SU-DHL-6 (cell line): ENCODE measurements at regions not wholly inside any gene's neighbourhood (a gene's known extent, or its start where the extent isn't known, plus 50 kb on each side); places are given as distances from the start of the nearest gene placed in this dataset.

Experiments used
- H2AFZ ChIP-seq: fragments of 200-600 bp; sonication (generic); 2 replicates; pipeline ENCODE4 v1.6.1; 2014; ENCODE audit warnings: low read depth, mild to moderate bottlenecking, moderate library complexity, mixed read lengths, antibody characterized with exemption, low read length; ENCODE audit not compliant: severe bottlenecking
- H3F3A ChIP-seq: fragments of 200-600 bp; shearing (Covaris generic); 2 replicates; pipeline ENCODE4 v1.6.0; 2016; ENCODE audit warnings: antibody characterized with exemption, mild to moderate bottlenecking; ENCODE audit not compliant: insufficient read depth
- H3K27ac ChIP-seq: fragments of 200-600 bp; sonication (generic); 2 replicates; pipeline ENCODE4 v1.5.1; 2016; ENCODE audit warnings: low read depth, mild to moderate bottlenecking, low read length, moderate library complexity, mixed read lengths
- H3K27me3 ChIP-seq: fragments of 200-600 bp; sonication (generic), shearing (Covaris generic); 2 replicates; pipeline ENCODE4 v1.6.0; 2014; ENCODE audit warnings: mild to moderate bottlenecking, low read length
- H3K36me3 ChIP-seq: fragments of 200-600 bp; sonication (generic); 2 replicates; pipeline ENCODE4 v1.6.1; 2014; ENCODE audit warnings: mild to moderate bottlenecking, low read length, mixed read lengths
- H3K4me2 ChIP-seq: fragments of 300-600, 200-600 bp; shearing (Covaris generic), sonication (generic); 2 replicates; pipeline ENCODE4 v1.6.0; 2014; ENCODE audit warnings: low read length, low read depth, mild to moderate bottlenecking; ENCODE audit not compliant: poor library complexity, severe bottlenecking
- H3K4me3 ChIP-seq: fragments of 200-600 bp; sonication (generic); 2 replicates; pipeline ENCODE4 v1.5.1; 2014; ENCODE audit warnings: antibody characterized with exemption, low read length, mild to moderate bottlenecking, mixed read lengths; ENCODE audit not compliant: insufficient read depth, poor library complexity, severe bottlenecking
- H3K79me2 ChIP-seq: fragments of 200-600 bp; sonication (generic); 2 replicates; pipeline ENCODE4 v1.6.1; 2014; ENCODE audit warnings: mild to moderate bottlenecking, low read length, moderate library complexity; ENCODE audit not compliant: insufficient read depth
- H3K9ac ChIP-seq: fragments of 200-600 bp; sonication (generic); 2 replicates; pipeline ENCODE4 v1.7.0; 2014; ENCODE audit warnings: mild to moderate bottlenecking, low read length
- H3K9me2 ChIP-seq: fragments of 200-600 bp; sonication (generic); replicated peaks from 2 replicates; pipeline ENCODE4 v1.6.1; 2014; ENCODE audit warnings: low read length; ENCODE audit not compliant: insufficient read depth
- H3K9me3 ChIP-seq: fragments of 200-600 bp; sonication (generic); 2 replicates; pipeline ENCODE4 v1.6.1; 2014; ENCODE audit warnings: low read length, mixed read lengths; ENCODE audit not compliant: insufficient read depth
- H4K20me1 ChIP-seq: fragments of 200-600 bp; sonication (generic); 2 replicates; pipeline ENCODE4 v1.6.1; 2014; ENCODE audit warnings: low read depth, mild to moderate bottlenecking, antibody characterized with exemption, low read length, moderate library complexity, mixed read lengths
- CTCF ChIP-seq: fragments of 200-600 bp; sonication (generic); IDR thresholded peaks from one replicate; pipeline ENCODE4 v1.5.1; 2017; ENCODE audit warnings: antibody characterized with exemption, mild to moderate bottlenecking, low read length, moderate library complexity; ENCODE audit not compliant: insufficient read depth, poor library complexity, severe bottlenecking
- EZH2phosphoT487 ChIP-seq: fragments of 200-600 bp; sonication (generic), shearing (Covaris generic); conservative IDR thresholded peaks from 2 replicates; pipeline ENCODE4 v1.6.1; 2018; ENCODE audit warnings: mild to moderate bottlenecking, antibody characterized with exemption, low read length, moderate library complexity, mixed read lengths

DNA sequence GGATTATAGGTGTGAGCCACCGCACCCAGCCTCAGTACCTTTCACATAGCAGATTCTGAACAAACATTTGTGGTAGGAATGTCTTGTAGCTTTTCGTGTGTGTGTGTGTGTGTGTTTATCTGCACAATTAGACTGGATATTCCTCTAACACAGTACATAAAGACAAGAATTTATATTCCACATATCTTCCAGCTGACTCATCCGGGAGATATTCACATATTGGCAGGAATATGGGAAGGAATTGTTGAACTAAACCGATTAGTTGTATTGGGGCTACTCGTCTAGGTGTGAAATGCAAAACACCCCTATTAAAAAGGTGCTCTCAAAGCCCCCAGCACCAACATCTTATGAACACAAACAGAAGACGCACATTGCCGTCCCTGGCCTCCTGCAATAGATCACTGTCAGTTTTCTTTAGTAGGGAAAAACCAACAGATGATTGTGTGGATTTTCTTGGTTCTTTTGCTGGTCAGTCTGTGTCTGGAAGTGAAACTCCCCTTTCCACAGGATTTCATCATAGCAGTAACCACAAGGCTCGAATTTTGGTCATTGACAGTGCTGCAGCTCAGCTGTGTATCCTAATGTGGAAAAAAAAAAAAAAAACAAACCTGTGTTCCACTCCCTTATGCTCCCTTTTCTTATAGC, 208.5 kb upstream of the ACVR2A start:
- no peak overlapping the region for H3K4me2 ChIP-seq
- H3K9me2 ChIP-seq = no peaks in the 10 kb centered on the region; the same call in 1 of the 2 replicates
- H3K9ac ChIP-seq = no peak overlapping the region
- H3K36me3 ChIP-seq = no peaks in the 10 kb centered on the region
- H3F3A ChIP-seq = no peaks in the 10 kb centered on the region
- H3K9me3 ChIP-seq = no peaks in the 10 kb centered on the region
- H3K27me3 ChIP-seq = no peaks in the 10 kb centered on the region
- no peak overlapping the region for H3K27ac ChIP-seq
- no peak overlapping the region for H3K4me3 ChIP-seq
- no peaks in the 10 kb centered on the region for H3K79me2 ChIP-seq
- H2AFZ ChIP-seq = no peak overlapping the region
- H4K20me1 ChIP-seq = no peaks in the 10 kb centered on the region
- TF ChIP-seq CTCF (no peak), EZH2phosphoT487 (no peak)

DNA sequence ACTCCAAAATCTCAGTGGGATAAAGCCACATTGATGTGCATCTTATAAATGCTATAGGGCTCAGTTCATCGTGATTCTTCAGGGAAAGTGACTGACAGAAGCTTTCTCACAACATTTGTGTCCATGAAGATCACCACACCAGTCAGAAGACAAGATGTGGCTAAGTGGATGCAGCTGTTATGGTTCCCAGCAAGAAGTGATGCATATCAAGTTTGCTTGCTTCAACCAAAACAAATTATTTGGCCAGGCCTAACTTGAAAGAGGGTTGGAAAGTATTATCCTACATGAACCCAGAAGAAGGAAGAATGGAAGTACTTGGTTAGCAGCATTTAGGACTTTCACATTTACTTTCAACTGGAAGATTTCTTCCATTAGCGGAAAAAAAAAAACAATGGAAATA, 210.0 kb upstream of the ACVR2A start:
- H3K27ac ChIP-seq = no peak overlapping the region
- H3K27me3 ChIP-seq = no peaks in the 10 kb centered on the region
- H3K9me3 ChIP-seq = no peaks in the 10 kb centered on the region
- H3K36me3 ChIP-seq = no peaks in the 10 kb centered on the region
- TF ChIP-seq CTCF (no peak), EZH2phosphoT487 (no peak)
- no peaks in the 10 kb centered on the region for H3K79me2 ChIP-seq
- H3K9ac ChIP-seq = no peak overlapping the region
- no peak overlapping the region for H3K4me3 ChIP-seq
- H2AFZ ChIP-seq = no peak overlapping the region
- no peaks in the 10 kb centered on the region for H3K9me2 ChIP-seq
- H3F3A ChIP-seq = no peaks in the 10 kb centered on the region
- H4K20me1 ChIP-seq = no peaks in the 10 kb centered on the region
- no peak overlapping the region for H3K4me2 ChIP-seq

- Histone ChIP-seq H3K36me3 (no peaks in the 10 kb centered on the region), H3K27me3 (no peaks in the 10 kb centered on the region), H3K4me3 (no peak overlapping the region), H3K9ac (no peak overlapping the region), H4K20me1 (no peaks in the 10 kb centered on the region), H3K9me2 (no peaks in the 10 kb centered on the region), H3K27ac (no peak overlapping the region), H3K79me2 (no peaks in the 10 kb centered on the region), H3K9me3 (no peaks in the 10 kb centered on the region), H2AFZ (no peak overlapping the region), H3K4me2 (no peak overlapping the region), H3F3A (no peaks in the 10 kb centered on the region)
- no peak for TF ChIP-seq EZH2phosphoT487
- TF ChIP-seq CTCF = no peak
Observed at GRCh38 chr2:147632198-147632597, 212.6 kb upstream of the ACVR2A start.
